ENCODE measurements at regions not wholly inside any gene's neighbourhood (a gene's known extent, or its start where the extent isn't known, plus 50 kb on each side); places are given as distances from the start of the nearest gene placed in this dataset.
"Not testable (repeated sequence)": the region's sequence is repeated elsewhere in the genome, so short reads cannot be mapped to it uniquely, and the experiment has no call there.

GRCh38 chr13:87553142-87553541, 118.0 kb upstream of the SLITRK5 start:
- DNase-seq (ENCODE audit: low read depth): no peak

GRCh38 chr13:87554045-87554444, 117.1 kb upstream of the SLITRK5 start:
- DNase-seq (ENCODE audit: low read depth): no peak

- no peak for DNase-seq (ENCODE audit: low read depth)
Measured at GRCh38 chr13:87557788-87558187, 113.4 kb upstream of the SLITRK5 start.

- not testable (repeated sequence) for DNase-seq (ENCODE audit: low read depth)
Measured at GRCh38 chr13:87561580-87561979, 109.6 kb upstream of the SLITRK5 start.

GRCh38 chr13:87570669-87571068, 100.5 kb upstream of the SLITRK5 start:
- no peak for DNase-seq (ENCODE audit: low read depth)

GRCh38 chr13:87582399-87582798, 88.8 kb upstream of the SLITRK5 start:
- DNase-seq (ENCODE audit: low read depth): no peak

GRCh38 chr13:87590518-87590917, 80.7 kb upstream of the SLITRK5 start:
- DNase-seq (ENCODE audit: low read depth): no peak

GRCh38 chr13:87604437-87604836, 66.7 kb upstream of the SLITRK5 start:
- not testable (repeated sequence) for DNase-seq (ENCODE audit: low read depth)

GRCh38 chr13:87607266-87607665, 63.9 kb upstream of the SLITRK5 start:
- DNase-seq (ENCODE audit: low read depth): no peak

GRCh38 chr13:87614276-87614675, 56.9 kb upstream of the SLITRK5 start:
- no peak for DNase-seq (ENCODE audit: low read depth)

Data from HS-5 (cell line).